Fibroblast of lung (primary cell): ENCODE measurements at regions not wholly inside any gene's neighbourhood (a gene's known extent, or its start where the extent isn't known, plus 50 kb on each side); places are given as distances from the start of the nearest gene placed in this dataset.

Experiments used
- DNase-seq, 2 donors: peaks; one replicate each; pipeline versions ENCODE4 v3.0.0 to v3.0.0-alpha.2; 2010; ENCODE audit warnings: low read depth in 2 of 2
- H2AFZ ChIP-seq: 2 replicates; pipeline ENCODE4 v1.5.1; 2012; ENCODE audit warnings: low read length, control low read depth, inconsistent platforms
- H3K27ac ChIP-seq: 2 replicates; pipeline ENCODE4 v1.5.1; 2011; ENCODE audit warnings: low read length, control low read depth; ENCODE audit not compliant: insufficient read depth
- H3K27me3 ChIP-seq: 2 replicates; pipeline ENCODE4 v1.5.1; 2011; ENCODE audit warnings: mild to moderate bottlenecking, low read length; ENCODE audit not compliant: control insufficient read depth, insufficient read depth
- H3K36me3 ChIP-seq: 2 replicates; pipeline ENCODE4 v1.5.1; 2011; ENCODE audit warnings: low read length; ENCODE audit not compliant: control insufficient read depth, insufficient read depth
- H3K4me1 ChIP-seq: 2 replicates; pipeline ENCODE4 v1.5.1; 2011; ENCODE audit warnings: low read length; ENCODE audit not compliant: control insufficient read depth, insufficient read depth; ENCODE audit errors: extremely low read depth
- H3K4me2 ChIP-seq: 2 replicates; pipeline ENCODE4 v1.5.1; 2011; ENCODE audit warnings: low read length, control low read depth; ENCODE audit not compliant: insufficient read depth; ENCODE audit errors: extremely low read depth
- H3K4me3 ChIP-seq, 4 experiments: fragments of 200-600 bp in 1 of 4; sonication (generic) in 1 of 4; replicated peaks in 1 of 4; 2 replicates each; pipeline ENCODE4 v1.5.1; 2011 to 2016; ENCODE audit warnings: low read length in 4 of 4, low read depth in 3 of 4, mild to moderate bottlenecking in 3 of 4, control low read depth in 2 of 4, inconsistent platforms in 1 of 4, mixed read lengths in 1 of 4; ENCODE audit not compliant: insufficient read depth in 1 of 4; ENCODE audit errors: control extremely low read depth in 1 of 4
- H3K79me2 ChIP-seq: 2 replicates; pipeline ENCODE4 v1.5.1; 2012; ENCODE audit warnings: mild to moderate bottlenecking, low read length, inconsistent platforms; ENCODE audit not compliant: control insufficient read depth, insufficient read depth
- H3K9ac ChIP-seq: 2 replicates; pipeline ENCODE4 v1.5.1; 2011; ENCODE audit warnings: mild to moderate bottlenecking, low read length, control low read depth; ENCODE audit not compliant: insufficient read depth
- H3K9me3 ChIP-seq: 2 replicates; pipeline ENCODE4 v1.5.1; 2012; ENCODE audit warnings: low read depth, low read length; ENCODE audit not compliant: control insufficient read depth, insufficient read depth
- H4K20me1 ChIP-seq: 2 replicates; pipeline ENCODE4 v1.5.1; 2011; ENCODE audit warnings: low read length; ENCODE audit not compliant: control insufficient read depth, insufficient read depth; ENCODE audit errors: extremely low read depth
- EZH2 ChIP-seq: IDR thresholded peaks from 2 replicates; pipeline ENCODE4 v1.5.1; 2012; ENCODE audit warnings: low read length, control low read depth, mild to moderate bottlenecking; ENCODE audit errors: missing control alignments
- TF ChIP-seq, protein P1 (sequence below), 2 donors: IDR thresholded peaks in 1 of 2; conservative IDR thresholded peaks in 1 of 2; 1 replicate in 1 of 2; 2 replicates in 1 of 2; pipeline ENCODE4 v1.5.1; 2011 to 2012; ENCODE audit warnings: low read length in 2 of 2, control low read depth in 1 of 2, inconsistent platforms in 1 of 2, low read depth in 1 of 2, mild to moderate bottlenecking in 1 of 2

DNA sequence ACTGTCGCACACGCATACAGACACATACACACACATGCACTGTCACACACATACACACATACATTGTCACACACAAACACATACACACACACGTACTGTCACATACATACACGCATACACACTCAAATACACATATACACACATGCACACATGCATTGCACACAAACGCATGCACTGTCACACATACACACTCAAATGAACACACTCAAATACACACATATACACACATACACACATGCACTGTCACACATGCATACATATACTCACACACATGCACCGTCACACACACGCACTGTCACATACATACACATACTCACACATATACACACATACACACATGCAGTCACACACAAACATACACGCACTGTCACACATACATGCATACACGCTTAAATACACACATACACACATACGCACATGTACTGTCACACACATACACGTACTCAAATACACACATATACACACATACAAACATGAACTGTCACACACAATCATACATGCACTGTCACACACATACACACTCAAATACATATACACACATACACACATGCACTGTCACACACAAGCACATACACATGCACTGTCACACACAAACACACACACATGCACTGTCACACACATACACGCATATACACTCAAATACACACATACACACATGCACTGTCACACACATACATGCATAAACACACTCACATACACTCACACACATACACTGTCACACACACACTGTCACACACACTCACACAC, 548.6 kb upstream of the BTBD3 start:
- Histone ChIP-seq H3K9me3 (no peaks in the 10 kb centered on the region), H3K9ac (no peak overlapping the region), H3K27ac (no peak overlapping the region), H4K20me1 (no peaks in the 10 kb centered on the region), H2AFZ (no peak overlapping the region), H3K4me1 (no peaks in the 10 kb centered on the region), H3K27me3 (no peaks in the 10 kb centered on the region), H3K36me3 (no peaks in the 10 kb centered on the region), H3K79me2 (no peaks in the 10 kb centered on the region), H3K4me3 (no peak overlapping the region), H3K4me2 (no peak overlapping the region)
- TF ChIP-seq, protein P1, sequence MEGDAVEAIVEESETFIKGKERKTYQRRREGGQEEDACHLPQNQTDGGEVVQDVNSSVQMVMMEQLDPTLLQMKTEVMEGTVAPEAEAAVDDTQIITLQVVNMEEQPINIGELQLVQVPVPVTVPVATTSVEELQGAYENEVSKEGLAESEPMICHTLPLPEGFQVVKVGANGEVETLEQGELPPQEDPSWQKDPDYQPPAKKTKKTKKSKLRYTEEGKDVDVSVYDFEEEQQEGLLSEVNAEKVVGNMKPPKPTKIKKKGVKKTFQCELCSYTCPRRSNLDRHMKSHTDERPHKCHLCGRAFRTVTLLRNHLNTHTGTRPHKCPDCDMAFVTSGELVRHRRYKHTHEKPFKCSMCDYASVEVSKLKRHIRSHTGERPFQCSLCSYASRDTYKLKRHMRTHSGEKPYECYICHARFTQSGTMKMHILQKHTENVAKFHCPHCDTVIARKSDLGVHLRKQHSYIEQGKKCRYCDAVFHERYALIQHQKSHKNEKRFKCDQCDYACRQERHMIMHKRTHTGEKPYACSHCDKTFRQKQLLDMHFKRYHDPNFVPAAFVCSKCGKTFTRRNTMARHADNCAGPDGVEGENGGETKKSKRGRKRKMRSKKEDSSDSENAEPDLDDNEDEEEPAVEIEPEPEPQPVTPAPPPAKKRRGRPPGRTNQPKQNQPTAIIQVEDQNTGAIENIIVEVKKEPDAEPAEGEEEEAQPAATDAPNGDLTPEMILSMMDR (conservative IDR thresholded peaks at IDR 0.05 in 1 of 2, IDR thresholded peaks at IDR 0.05 in 1 of 2; ENCODE audit: low read depth in 1 of 2, low read length in 2 of 2) = no peak
- TF ChIP-seq EZH2 = no peak
- DNase-seq = no peak

- H3K9me3 ChIP-seq = no peaks in the 10 kb centered on the region
- H3K27ac ChIP-seq = no peak overlapping the region
- no peaks in the 10 kb centered on the region for H3K27me3 ChIP-seq
- H3K4me3 ChIP-seq = no peak overlapping the region
- no peak overlapping the region for H3K9ac ChIP-seq
- no peaks in the 10 kb centered on the region for H3K36me3 ChIP-seq
- H3K79me2 ChIP-seq = no peaks in the 10 kb centered on the region
- no peak overlapping the region for H3K4me2 ChIP-seq
- no peaks in the 10 kb centered on the region for H4K20me1 ChIP-seq
- TF ChIP-seq, protein P1 (conservative IDR thresholded peaks at IDR 0.05 in 1 of 2, IDR thresholded peaks at IDR 0.05 in 1 of 2; ENCODE audit: low read depth in 1 of 2, low read length in 2 of 2) = no peak
- TF ChIP-seq EZH2 = no peak
- no peak for DNase-seq
- H3K4me1 ChIP-seq = no peaks in the 10 kb centered on the region
- H2AFZ ChIP-seq = no peak overlapping the region
Measured at GRCh38 chr20:11371831-11372230, 545.9 kb upstream of the BTBD3 start.

GRCh38 chr20:11372876-11373790, 544.6 kb upstream of the BTBD3 start:
- Histone ChIP-seq H2AFZ (no peak overlapping the region), H3K4me1 (no peaks in the 10 kb centered on the region), H3K27me3 (no peaks in the 10 kb centered on the region), H4K20me1 (no peaks in the 10 kb centered on the region), H3K4me2 (no peak overlapping the region), H3K36me3 (no peaks in the 10 kb centered on the region), H3K27ac (no peak overlapping the region), H3K79me2 (no peaks in the 10 kb centered on the region), H3K9ac (no peak overlapping the region), H3K4me3 (no peak overlapping the region), H3K9me3 (no peaks in the 10 kb centered on the region)
- DNase-seq = peak; percentile 4 to 53
- TF ChIP-seq, protein P1 (conservative IDR thresholded peaks at IDR 0.05 in 1 of 2, IDR thresholded peaks at IDR 0.05 in 1 of 2; ENCODE audit: low read depth in 1 of 2, low read length in 2 of 2) = no peak
- TF ChIP-seq EZH2 = no peak
